AG09319 (cell line): ENCODE measurements at regions not wholly inside any gene's neighbourhood (a gene's known extent, or its start where the extent isn't known, plus 50 kb on each side); places are given as distances from the start of the nearest gene placed in this dataset.

Experiments
- DNase-seq: peaks from one replicate; pipeline ENCODE4 v3.0.0-alpha.2; 2010; ENCODE audit warnings: low read depth; ENCODE audit errors: extremely low read depth
- TF ChIP-seq, protein P1 (sequence below): IDR thresholded peaks from 2 replicates; pipeline ENCODE4 v1.5.1; 2011; ENCODE audit warnings: low read depth, mild to moderate bottlenecking, inconsistent platforms, low read length, moderate library complexity

DNA sequence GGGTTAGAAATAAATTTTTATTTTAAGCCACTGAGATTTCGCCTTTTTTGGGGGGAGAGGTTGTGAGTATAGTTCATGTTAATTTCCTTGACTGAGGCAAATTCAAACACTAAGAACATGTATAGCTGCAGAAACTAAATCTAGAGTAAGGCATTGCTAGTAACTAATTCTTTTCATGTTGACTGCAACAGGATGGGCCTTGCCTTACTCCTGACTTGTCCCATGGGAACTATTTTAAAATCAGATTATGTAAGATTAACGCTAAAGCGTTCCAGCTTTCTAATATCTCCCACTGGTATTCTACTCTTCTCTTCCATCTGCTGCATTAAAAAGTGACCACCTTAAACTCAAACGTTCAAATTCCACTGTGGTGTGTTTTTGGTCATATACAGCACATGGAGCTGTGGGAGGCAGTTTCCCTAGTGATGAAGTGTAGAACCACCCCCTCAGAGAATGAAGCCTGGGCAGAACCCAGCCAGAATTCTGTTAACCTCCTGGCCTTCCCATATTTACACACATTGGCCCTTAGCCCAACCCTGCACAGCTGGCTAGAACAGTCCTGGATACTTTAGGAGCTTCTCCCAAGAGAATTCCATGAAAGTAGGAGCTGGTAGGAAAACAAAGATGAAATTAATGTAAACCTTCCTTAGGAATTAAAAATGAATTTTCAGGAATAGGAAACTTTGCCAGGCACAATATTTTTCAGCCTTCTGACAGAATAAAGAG is 687.8 kb downstream of the SLC4A3 start:
- TF ChIP-seq, protein P1, sequence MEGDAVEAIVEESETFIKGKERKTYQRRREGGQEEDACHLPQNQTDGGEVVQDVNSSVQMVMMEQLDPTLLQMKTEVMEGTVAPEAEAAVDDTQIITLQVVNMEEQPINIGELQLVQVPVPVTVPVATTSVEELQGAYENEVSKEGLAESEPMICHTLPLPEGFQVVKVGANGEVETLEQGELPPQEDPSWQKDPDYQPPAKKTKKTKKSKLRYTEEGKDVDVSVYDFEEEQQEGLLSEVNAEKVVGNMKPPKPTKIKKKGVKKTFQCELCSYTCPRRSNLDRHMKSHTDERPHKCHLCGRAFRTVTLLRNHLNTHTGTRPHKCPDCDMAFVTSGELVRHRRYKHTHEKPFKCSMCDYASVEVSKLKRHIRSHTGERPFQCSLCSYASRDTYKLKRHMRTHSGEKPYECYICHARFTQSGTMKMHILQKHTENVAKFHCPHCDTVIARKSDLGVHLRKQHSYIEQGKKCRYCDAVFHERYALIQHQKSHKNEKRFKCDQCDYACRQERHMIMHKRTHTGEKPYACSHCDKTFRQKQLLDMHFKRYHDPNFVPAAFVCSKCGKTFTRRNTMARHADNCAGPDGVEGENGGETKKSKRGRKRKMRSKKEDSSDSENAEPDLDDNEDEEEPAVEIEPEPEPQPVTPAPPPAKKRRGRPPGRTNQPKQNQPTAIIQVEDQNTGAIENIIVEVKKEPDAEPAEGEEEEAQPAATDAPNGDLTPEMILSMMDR = no peak
- no peak for DNase-seq

DNA sequence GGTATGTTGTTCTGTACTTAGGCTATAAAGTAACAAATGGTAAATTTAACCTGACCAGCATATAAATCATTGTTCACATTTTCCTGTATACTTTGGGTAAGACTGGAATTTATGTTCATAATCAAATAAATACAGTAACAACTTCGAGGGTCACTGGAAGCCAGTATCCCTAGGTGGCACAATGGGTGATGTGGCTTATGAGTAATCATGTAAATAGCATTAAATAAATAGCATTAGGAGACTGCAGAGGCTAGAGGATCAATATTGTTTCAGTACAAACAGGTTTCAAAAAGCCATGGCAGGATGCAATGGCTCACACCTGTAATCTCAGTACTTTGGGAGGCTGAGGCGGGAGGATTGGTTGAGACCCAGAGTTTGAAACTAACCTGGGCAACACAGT is 690.6 kb downstream of the SLC4A3 start:
- TF ChIP-seq, protein P1 = no peak
- no peak for DNase-seq

DNA sequence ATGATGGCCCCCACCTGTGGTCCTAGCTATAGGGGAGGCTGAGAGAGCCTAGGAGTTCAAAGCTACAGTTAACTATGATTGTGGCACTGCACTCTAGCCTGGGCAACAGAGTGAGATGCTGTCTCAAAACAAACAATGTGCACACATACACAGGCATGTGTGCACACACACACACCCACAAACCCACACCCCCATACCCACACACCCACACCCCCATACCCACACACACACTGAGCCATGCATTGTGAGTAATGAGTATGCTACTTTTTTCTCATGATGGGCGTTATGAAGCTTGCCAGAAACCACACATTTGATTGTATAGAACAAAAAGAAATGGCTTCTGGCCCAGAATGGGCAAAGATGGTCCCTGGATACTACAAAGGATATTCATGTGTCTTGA is 691.1 kb downstream of the SLC4A3 start:
- no peak for DNase-seq
- TF ChIP-seq, protein P1 = no peak

DNA sequence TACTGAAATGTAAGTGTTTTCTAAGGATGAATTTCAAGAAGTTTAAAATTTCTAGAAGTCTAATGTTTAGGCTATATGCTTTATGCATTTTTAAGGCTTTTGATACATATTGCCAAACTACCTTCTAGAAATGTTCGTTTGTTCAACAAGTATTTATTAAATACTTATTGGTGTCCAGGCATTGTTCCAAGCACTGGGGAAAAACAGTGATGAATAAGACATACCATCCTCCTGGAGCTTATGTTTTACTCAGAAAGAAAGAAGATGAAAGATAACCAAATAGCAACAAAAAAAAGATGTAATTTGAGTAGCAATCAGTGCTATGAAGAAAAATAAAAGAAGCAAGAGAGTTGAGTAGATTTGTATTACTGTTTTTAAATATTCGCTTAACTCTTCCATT is 692.9 kb downstream of the SLC4A3 start:
- TF ChIP-seq, protein P1 = no peak
- peak; percentile 25 for DNase-seq

DNA sequence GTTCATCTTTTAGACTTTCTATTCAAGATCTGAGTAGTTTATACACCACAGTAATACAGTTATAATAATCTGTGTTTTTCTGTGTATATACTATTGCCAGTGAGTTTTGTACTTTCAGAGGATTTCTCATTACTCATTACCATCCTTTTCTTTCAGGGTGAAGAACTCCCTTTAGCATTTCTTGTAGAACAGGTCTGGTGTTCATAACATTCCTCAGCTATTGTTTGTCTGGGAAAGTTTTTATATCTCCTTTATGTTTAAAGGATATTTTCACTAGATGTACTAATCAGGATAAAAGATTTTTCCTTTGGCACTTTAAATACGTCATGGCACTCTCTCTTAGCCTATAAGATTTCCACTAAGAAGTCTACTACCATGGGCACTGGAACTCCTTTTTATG is 705.5 kb downstream of the SLC4A3 start:
- TF ChIP-seq, protein P1 = no peak
- DNase-seq = no peak

DNA sequence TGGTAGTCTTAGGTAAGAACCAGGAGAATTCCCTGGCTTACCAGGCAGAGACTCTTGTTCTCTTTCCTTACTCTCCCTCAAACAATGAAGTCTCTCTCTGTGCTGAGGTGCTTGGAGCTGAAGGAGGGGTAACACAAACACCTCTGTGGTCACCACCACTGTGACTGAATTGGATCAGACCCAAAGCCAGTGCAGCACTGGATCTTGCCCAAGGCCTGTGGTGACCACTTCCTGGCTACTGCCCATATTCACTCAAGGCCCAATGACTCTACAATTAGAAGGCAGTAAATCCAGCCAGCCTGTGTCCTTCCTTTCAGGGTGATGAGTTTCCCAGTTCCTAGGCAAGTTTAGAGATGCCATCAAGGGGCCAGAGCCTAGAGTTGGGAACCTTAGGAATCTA is 706.8 kb downstream of the SLC4A3 start:
- TF ChIP-seq, protein P1 = no peak
- no peak for DNase-seq

DNA sequence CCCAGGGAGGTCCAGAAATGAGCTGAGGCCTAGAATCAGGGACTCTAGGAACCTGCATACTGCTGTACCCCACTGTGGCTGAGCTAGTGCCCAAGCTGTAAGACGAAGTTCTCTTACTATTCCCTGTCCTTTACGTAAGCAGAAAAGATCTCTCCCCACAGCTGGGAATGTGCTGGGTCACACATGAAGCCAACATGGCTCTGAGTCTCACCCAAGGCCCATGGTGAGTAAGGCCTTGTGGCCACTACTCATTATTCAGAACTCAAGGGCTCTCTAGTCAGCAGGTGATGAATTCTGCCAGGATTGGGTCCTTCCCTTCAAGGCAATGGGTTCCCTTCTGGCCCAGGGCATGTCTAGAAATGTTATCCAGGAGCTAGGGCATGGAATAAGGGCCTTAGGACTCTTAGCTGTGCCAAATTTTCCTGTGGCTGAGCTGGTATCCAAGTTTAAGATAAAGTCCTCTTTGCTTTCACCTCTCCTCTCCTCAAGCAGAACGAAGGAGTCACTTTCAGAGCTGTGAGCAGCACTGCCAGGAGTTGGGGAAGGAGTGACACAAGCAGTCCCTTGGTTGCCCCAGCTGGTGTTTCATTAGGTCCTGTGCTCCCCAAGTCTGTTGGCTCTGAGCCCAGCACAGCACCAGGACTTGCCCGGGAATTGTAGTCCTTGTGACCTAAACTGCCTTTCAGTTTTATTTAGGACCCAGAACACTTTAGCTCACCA is 707.6 kb downstream of the SLC4A3 start:
- TF ChIP-seq, protein P1 = no peak
- no peak for DNase-seq
